T-helper 9 cell (primary cell): ENCODE measurements at regions not wholly inside any gene's neighbourhood (a gene's known extent, or its start where the extent isn't known, plus 50 kb on each side); places are given as distances from the start of the nearest gene placed in this dataset.

Source experiments
- DNase-seq: peaks from one replicate; pipeline ENCODE4 v3.0.0-alpha.2; 2020

GRCh38 chr5:3654515-3654914 is 58.9 kb downstream of the IRX1 start:
- DNase-seq: no peak

- no peak for DNase-seq
Measured at GRCh38 chr5:3656803-3657202, 61.2 kb downstream of the IRX1 start.

- DNase-seq: no peak
Measured at GRCh38 chr5:3657364-3658022, 61.9 kb downstream of the IRX1 start.

DNA sequence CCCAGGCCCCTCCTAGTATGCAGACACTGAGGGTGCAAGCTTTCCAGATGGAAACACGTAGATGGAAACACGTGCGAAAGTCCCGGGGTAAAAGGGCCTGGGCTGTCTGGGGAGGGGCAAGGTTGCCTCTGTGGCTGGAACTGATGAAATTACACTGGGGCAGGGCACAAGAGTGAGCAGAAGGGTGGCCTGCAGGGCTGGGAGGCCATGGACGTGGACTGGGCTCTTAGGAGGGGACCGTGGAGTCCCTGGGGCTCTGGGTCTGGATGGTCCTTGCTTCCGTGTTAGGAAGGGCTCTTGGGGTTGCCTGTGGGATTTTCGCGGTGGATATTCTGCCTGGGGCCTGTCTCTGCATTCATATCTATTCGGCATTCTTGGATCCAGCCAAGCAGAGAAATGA is 63.3 kb downstream of the IRX1 start:
- no peak for DNase-seq

- DNase-seq: no peak
Measured at GRCh38 chr5:3659907-3660306, 64.3 kb downstream of the IRX1 start.

GRCh38 chr5:3660630-3661029 is 65.0 kb downstream of the IRX1 start:
- no peak for DNase-seq

GRCh38 chr5:3661755-3662296 is 66.2 kb downstream of the IRX1 start:
- DNase-seq: no peak

GRCh38 chr5:3662344-3662743 is 66.7 kb downstream of the IRX1 start:
- DNase-seq: no peak

- DNase-seq: no peak
Measured at GRCh38 chr5:3671337-3671736, 75.7 kb downstream of the IRX1 start.

GRCh38 chr5:3678801-3679200 is 83.2 kb downstream of the IRX1 start:
- DNase-seq: no peak

- DNase-seq: no peak
Measured at GRCh38 chr5:3680821-3681220, 85.2 kb downstream of the IRX1 start.

DNA sequence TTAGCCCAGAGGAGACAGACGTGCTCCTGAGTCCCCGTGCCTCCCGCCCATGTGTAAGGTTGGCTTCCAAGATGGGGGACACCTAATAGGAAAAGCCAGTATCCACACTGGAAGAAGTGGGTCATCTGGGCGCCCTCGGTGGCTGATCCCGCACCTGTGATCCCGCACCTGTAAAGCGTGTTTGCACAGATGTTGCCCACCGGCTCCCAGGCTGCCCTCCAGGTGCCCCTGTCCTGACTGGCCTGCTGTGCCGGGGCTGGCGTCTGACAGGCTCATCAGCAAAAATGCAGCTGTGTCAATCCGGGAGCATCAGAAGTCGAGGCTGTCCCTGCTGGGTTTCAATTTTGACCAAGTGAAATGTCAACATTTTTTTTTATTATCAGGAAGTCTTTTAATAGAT is 88.5 kb downstream of the IRX1 start:
- no peak for DNase-seq

DNA sequence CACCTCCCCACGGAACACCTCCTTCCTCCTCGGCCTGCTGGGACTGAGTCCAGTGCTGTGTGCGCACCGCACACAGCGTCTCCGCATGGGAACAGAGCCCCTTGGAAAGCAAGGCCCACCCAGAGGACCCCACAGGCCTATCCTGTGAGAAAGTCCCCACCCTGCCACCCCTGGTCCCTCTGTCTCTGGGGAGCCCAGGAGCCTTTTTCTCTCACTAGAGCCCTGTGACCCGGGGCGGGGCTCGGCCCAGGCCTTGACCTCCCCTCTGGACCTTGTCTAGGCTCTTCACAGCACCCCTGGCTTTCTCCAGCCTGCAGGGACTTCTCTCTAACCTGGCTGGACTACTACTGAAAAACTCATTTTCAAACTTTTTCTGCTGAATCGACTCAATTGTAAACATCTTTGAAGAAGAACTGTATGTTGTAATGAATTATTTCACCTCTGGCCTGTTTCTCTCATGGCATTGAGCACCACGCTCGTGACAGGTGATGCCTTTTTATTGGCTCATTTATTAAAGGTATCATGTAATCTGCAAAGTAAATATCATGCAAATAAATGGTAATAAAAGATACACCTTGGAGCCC is 89.2 kb downstream of the IRX1 start:
- no peak for DNase-seq

GRCh38 chr5:3694819-3695218 is 99.2 kb downstream of the IRX1 start:
- DNase-seq: no peak

- DNase-seq: no peak
Measured at GRCh38 chr5:3695818-3696217, 100.2 kb downstream of the IRX1 start.

DNA sequence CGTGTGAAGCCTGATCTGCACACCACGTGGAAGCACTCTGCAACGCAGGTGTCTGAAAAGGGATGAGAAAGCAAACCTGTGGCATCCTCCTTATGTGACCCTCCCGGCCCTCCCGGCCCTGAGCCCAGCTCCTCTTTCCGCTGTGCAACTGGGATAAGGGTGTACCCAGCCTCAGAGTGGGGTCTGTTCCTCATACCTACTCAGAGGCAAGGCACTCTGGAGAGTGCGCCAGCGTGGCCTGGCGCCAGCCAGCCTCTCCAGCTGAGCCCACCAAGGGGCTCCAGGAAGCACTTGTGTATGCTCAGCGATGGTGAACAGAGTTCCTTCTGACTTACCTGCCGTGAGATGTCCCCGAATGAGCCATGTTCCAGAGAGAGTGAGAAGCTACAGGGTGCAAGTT is 102.8 kb downstream of the IRX1 start:
- no peak for DNase-seq

DNA sequence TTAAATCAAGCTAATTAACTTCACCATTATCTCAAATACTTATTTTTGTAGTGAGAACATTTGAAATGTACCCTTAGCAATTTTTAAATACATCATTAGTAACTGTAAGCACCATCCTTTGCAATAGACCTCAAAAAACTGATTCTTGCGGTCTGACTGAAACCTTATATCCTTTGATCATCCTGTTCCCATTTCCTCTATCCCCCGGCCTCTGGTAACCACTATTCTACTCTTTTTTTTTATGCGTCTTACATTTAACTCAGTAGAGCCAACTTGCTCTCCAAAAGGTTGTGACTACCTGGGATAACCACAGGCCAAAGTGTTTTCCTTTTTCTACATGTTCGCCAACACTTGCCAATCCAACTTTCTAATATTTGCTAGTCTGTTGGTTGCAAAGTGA is 106.1 kb downstream of the IRX1 start:
- DNase-seq: no peak

- DNase-seq: no peak
Measured at GRCh38 chr5:3704661-3705060, 109.0 kb downstream of the IRX1 start.

DNA sequence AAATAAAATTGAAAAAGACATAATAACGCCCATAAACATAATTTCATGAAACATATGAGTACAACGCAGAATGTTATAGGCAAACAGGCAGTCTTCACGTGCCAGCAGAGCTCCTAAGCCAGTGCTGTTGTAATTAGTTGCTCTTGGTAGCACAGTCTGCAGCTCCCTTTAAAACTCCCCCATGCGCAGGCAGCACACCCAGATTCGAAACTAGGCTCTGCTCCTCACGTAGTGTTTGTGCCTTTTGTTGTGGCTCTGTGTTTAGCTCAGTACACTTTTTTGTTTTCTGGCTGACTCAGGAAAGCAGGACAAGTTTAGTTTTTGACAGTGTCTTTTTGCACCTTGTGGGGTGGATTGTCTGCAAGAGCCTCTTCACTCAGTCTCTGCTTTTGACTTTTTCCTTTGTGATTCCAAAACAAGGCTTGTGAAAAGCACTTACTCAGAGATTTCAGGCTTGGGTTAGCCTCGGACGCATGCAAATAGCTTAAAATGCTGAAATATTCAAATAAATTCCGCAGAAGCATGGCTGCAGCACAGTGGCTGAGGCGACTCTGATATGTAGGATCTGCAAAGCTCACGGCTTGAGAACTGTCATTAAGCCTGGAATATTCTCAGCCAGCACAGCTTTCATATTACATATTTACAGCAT is 113.6 kb downstream of the IRX1 start:
- no peak for DNase-seq

DNA sequence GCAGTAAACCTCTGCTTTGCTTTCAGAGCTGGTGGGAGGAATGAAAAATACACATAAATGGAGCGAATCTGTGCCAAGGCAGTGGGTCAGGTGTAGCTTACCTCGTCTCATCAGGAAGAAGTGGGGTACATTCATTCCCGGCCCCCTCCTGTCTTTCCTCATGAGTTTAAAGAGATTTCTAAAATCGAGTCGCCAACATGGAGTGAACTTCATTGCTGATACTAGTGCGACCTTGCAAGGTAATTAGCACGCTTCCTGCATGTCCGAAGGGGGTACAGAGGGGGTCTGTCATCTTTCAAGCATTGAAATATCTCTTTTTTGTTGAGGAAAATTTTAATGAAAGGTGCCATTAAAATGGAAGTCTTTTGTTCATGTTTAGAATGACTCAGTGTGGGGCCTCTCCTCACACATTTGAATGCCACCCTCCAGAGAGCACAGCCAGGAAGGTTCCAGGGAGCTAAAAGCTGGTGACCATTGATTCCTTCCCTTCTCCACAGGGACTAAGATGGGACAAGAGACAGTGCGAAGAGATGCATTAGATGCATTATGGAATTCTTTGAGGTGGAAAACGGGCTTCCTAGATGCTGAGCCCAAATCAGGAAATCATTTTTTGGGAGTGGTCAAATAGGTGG is 114.2 kb downstream of the IRX1 start:
- DNase-seq: no peak

GRCh38 chr5:3715062-3715461 is 119.4 kb downstream of the IRX1 start:
- no peak for DNase-seq

DNA sequence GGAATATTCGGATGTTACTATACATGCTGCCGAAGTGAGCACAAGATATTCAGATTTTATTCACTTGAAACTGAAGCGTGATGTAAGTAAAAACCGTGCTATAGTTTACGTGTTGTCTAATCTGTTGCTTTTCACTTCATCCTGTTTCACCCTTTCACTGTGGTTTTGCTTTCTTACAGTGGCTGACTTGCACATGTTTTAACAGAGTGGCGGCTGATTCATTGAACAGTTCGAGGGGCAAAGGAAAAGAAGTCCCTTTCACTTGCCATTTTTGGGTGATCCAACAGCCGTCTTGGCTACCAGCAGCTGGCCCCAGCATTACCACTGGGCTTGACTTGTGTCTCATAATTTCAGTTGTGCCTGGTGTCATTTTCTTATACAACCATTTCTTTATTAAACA is 134.0 kb downstream of the IRX1 start:
- no peak for DNase-seq

DNA sequence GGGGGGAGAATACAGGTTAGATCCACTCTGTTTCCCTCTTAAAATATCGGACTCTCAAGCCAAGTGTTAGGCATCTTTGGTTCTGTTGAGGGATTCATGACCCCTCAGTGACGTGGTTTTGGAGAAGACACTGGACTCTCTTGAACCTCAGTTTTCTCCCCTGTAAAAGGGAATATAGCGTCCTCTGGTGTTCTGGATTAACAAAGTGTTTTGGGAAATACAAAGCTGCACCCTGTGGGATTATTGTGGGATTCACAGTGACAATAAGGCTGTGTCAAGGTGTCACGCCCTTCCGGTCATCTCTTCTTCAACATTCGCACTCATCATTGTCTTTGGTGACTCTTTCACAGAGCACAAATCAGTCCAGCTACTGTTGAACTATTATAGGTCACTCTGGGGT is 139.0 kb downstream of the IRX1 start:
- no peak for DNase-seq

DNA sequence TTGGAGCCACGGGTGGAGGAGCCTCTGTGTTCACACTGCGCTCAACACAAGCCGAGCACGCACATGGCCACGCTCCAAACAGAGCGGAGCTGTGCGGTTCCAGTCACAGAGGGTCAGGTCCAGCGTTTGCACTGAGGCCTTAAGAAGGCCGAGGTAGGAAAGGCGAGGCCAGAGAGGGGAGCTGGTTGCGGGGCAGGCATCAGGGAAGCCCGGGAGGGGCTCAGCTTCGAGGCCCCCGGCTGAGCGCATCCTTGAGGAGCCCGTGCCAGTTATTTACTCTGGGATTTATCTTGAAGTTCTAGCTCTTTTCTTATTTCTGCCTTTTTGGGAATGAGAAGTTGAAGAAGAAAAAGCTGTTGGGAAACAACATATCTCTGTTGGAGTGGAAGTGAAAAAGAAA is 140.8 kb downstream of the IRX1 start:
- no peak for DNase-seq
